ENCODE measurements at regions not wholly inside any gene's neighbourhood (a gene's known extent, or its start where the extent isn't known, plus 50 kb on each side); places are given as distances from the start of the nearest gene placed in this dataset.

GRCh38 chr7:98056580-98056979 is 50.1 kb upstream of the LMTK2 start:
- no peak overlapping the region for H3K27ac Mint-ChIP-seq
- TF ChIP-seq CTCF (IDR thresholded peaks at IDR 0.05; ENCODE audit: unreplicated experiment): no peak

More at GRCh38 chr7:98056580-98056979, 50.1 kb upstream of the LMTK2 start:
- Mint-ChIP-seq H3K36me3 (ENCODE audit: insufficient read depth) (no peaks in the 10 kb centered on the region), H3K27me3 (peaks cover 6% of the 10 kb centered on the region), H3K4me1 (ENCODE audit: low read depth) (no peaks in the 10 kb centered on the region), H3K4me3 (ENCODE audit: low read depth) (no peak overlapping the region), H3K9me3 (ENCODE audit: low read depth) (no peaks in the 10 kb centered on the region)
- DNase-seq (ENCODE audit: low spot score, unreplicated experiment): no peak

Data from progenitor cell of endocrine pancreas (in vitro differentiated cells).